DMS53 (cell line): ENCODE measurements at regions not wholly inside any gene's neighbourhood (a gene's known extent, or its start where the extent isn't known, plus 50 kb on each side); places are given as distances from the start of the nearest gene placed in this dataset.
A peak's percentile ranks its signal among the peaks of the same experiment; 100 is the strongest.
"Not testable (repeated sequence)": the region's sequence is repeated elsewhere in the genome, so short reads cannot be mapped to it uniquely, and the experiment has no call there.

Experiments
- DNase-seq: peaks from one replicate; lab custom pipeline; 2025; lab: John Stamatoyannopoulos, UW

DNA sequence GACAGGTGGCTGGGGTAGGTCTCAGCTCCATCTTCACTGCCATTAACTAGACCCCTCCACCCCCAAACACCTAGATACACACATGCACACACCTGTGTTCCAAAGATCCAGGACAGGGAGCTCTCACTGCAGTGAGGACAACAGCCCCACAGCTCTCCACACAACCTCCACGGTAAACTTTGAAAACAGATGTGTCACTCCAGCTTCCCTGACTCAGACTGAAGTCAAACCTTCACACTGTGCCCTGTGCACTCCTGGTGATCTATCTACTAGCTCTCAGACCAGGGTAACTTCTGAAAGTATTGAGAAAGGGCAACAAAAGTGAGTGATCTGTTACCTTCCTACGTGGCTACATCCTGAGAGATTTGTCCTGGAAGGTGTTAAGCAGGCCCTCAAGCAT is 519.8 kb downstream of the XPNPEP1 start:
- no peak for DNase-seq

DNA sequence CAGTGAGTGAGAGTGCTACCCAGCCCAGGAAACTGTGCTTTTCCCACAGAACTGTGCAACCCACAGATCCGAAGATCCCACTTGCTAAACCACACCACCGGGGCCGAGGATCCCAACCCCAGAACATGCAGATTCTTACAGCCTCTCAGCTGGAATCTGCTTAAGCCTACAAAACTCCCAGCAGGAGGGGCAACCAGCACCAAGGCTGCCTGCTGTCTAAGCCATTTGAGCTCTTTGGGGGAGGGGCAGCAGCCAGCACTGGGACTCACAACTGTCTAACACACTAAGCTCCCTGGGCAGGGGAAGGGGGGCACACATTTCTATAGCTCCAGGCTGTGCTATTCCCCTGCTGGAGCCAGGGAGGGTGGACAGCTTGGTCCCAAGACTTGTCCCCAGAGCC is 529.9 kb downstream of the XPNPEP1 start:
- no peak for DNase-seq

DNA sequence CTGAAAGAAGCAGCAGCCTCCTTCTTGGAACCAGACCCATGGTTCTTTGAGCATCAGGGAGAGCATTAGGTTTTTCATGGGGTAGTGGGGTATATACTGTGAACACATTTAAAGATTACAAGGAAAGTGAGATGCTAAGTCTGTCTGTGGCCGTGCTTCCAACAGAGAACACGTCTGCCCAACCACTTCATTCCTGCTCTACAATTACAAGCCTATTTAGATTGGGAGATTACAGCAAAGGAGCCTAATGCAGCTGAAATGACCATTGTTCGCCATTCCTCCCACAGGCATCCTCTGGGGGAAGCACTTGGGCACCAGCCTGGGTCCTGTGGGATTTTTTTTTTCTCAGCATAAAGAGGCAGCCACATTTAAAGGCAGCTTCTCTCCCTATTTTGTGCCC is 536.4 kb downstream of the XPNPEP1 start:
- no peak for DNase-seq

DNA sequence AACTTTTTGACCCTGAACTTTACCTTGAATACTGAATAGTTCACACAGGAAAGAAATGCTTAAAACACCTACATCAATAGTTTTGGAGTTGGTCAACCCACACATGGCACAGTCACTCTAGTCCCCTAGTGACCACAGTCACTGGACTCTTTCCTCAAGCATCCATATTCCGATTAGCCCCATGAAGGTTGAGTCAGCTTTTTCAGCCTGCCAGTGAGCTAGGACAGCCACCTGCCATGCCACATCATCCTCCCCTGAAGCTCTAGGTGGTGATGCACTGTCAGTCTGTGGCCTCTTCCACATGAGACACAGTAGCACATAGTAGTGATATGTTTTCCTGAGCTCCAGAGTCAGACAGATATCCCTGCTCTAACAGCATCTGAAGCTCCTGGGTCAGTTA is 537.2 kb downstream of the XPNPEP1 start:
- no peak for DNase-seq

DNA sequence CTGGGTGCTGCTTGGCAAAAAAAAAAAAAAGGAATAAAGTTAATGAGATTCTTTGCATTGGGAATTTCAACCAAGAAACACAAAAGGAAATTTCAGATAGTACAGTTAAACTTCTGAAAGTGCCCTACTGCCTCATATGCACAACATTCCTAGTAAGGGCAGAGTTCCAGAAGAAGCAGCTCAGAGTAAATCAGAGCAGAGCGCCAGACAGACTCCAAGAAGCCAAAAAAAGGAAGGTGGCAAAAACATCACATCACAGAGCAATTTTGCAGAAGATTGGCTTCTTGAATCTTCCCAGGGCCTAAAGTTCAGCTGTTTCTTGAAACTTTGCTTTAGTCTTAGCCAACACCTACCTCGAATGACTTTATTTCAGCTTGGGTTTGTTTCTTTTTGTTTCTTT is 544.1 kb downstream of the XPNPEP1 start:
- DNase-seq, result no peak

DNA sequence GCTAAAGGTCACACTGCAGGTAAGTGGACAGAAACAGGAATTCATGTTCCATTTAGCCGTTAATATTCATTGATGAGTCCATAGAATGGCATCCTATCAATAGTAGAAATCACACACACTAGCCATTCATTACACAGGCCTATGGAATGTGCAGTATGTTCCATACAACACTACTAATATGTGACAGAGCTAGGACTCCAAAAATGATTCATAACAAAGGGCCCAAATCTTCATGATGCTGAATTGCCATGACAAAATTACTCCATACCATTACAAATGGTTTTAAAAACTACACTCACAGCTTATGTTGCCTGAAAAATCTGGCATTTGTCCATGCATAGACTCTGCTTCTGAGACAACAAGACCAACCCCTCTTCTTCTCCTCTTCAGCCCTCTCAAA is 549.1 kb downstream of the XPNPEP1 start:
- DNase-seq, result no peak

DNA sequence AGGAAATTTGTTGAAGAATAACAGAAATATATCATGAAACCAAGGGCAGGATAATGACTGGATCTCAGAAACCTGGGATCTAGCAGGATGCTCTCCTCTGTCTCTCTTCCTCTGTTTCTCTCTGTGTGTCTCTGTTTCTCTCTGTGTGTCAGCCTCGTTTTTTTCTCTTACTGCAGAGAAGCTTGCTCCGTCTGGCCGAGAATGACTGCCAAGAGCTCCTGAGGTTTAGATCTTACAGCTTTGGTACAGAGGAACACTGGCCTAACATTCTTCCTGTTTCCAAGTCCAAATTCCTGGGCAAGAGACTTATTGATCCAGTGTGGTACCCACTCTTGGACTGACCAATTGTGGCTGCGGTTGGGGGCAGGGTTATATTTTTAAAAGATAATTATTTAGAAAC is 564.0 kb downstream of the XPNPEP1 start:
- no peak for DNase-seq

DNA sequence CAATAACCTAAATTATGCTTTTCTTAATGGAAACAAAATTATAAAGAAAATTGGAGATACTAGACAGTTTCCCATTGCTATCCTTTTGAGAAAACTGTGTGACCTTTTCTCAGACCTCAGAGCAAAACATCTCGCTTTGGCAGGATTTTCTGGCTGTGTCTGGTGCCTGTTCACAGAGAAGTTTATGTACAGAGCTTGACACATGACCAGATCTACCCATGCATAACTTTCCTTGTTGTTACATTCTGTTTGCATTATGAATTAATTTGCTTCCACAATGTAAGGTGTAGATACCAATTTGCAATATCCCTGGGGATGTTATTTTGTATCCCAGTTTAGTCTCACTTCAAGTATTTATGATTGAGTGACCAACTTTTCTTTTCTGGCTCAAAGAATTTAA is 565.0 kb downstream of the XPNPEP1 start:
- DNase-seq, result peak; percentile 35

DNA sequence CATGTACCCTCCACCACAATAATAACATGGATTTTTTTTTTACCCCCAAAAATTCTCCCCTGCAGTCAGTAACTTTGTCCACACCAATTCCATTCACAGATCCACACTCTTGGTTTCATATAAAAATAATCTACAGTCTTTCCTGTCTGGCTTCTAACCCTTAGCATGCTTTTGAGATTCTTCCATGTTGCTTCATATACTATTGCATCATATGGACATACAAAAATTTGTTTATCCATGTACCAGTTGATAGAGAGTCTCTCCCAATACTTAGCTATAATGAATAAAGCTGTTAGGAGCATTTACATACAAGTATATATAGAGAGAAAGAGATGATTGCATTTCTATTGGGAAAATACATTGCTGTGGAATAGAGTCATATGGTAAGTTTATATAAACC is 575.0 kb downstream of the XPNPEP1 start:
- no peak for DNase-seq

DNA sequence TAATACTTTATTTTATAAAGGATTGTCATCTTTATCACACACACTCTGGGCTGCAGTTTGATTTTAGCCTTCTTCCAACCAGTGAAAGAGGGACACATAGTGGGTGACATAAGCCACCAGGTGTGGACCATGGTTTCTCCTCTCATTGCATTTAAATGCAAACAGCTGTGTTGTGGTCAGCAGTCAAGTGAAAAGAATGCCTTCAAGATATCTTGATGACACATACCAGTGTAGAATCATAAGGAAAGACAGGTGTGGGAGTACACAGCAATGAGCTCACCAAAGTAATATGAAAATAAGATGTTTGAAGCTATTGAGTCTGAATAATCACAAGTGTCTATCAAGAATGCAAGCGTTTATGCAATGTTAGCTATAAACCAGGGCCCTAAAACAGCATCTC is 580.0 kb downstream of the XPNPEP1 start:
- no peak for DNase-seq

DNA sequence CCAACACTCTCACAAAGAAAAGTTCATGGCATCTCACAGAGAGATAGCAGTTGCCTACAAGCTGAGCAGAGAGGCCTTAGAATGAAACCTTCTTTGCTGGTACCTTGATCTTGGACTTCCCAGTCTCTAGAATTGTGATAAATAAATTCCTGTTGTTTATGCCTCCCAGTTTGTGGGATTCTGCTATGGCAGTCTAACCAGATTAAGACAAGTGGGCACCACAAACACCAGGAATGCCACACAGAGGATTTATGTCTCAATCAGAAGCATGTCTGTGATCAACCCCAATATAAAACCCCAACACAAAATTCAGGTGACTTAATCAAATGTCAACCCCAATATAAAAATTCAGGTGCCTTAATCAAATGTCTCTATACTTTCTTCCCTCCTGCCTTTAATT is 581.3 kb downstream of the XPNPEP1 start:
- DNase-seq, result no peak

DNA sequence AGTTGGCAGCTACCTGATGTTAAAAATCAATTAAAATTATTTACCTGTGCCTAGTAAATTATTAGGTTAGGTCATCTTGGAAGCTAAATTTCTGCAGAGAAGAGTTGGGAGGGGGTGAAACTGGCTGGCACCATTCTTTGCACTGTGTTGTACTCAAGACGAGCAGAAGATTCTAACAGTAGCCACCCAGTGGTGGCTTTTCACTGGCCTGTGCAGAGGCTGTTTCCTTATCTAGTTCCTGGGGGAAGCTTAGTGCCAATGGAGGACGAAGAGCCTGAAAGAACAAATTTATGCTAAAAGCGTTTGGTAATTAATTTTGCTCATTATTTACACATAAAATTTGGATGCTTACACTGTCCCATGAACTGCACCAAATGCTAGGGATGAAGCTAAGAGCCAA is 595.3 kb downstream of the XPNPEP1 start:
- DNase-seq, result no peak

DNA sequence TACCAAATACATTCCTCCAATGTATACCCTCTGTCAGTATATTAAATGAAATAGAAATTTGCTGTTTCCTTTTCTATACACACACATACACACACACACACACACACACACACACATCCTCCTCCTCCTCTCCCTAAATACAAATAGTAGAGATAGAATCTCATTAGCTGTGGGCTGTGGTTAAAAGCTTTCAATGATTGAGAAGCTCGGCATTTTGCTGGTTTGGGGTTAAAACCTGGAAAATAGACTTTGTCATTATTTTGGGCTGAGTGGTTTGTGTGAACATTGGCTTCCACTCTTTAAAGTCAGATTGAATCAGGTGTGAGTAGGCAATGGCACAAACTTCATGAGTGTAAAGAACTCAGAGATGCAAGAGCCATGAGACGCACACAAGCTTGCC is 596.0 kb downstream of the XPNPEP1 start:
- DNase-seq, result no peak

DNA sequence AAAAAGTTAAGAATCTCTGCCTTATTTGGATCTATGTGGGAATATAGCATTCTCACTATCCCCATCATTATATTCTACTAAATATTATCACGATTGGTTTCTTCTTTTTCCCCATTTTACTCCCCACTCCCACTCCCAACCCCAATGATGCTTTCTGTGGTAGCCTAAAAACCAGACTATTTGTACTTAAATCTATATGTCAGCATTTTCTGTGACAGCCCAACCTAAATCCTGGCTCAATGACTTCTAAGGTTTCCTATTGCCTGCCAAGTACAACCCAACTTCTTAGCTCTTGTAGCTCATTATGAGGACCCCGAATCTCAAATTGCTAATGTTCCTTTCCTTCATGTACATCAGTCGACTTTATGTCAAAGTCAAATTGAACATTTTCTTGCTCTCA is 598.6 kb downstream of the XPNPEP1 start:
- DNase-seq, result no peak

DNA sequence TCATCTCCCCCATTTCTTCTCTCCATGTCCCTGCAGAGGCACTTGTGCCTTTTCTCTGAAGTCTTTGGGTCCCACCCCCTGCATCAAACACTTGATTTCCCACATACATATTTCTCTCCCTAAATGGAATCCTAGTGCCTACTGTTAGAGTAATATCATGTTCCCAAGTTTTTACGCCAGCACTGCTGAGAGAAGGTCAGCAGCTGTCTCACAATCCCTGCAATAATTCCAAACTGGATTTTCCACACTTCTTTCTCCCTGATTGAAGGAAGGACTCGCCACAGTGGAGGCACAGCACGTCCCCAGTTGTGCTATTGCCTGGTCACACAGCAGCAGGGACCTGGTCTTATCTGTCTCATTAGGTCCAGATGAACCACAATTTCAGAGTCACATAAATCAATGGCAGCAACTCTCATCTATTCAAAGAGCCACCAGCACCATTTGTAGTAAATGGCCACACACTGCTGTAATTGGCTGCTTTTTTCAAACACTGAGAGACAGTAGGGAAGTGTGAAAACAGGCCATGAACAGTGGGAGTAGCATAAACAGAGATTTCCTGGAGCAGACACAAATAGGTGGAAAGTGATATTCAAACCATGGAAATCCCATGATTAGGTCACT is 605.5 kb downstream of the XPNPEP1 start:
- no peak for DNase-seq

DNA sequence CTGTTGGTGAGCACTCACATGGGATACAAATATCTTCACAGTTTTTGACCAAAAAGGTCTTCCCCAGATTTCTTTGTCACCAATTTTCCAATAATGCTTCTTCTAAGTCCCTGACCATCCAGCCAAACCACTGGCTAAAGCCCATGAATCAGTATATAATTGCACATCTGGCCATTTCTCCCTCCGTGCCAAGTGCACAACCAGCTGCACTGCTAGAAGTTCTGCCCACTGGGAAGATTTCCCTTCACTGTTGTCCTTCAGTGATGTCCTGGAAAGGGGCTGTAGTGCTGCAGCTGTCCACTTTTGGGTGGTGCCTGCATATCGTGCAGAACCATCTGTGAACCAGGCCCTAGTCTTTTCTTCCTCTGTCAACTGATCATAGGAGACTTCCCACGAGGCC is 609.3 kb downstream of the XPNPEP1 start:
- DNase-seq, result not testable (repeated sequence)

DNA sequence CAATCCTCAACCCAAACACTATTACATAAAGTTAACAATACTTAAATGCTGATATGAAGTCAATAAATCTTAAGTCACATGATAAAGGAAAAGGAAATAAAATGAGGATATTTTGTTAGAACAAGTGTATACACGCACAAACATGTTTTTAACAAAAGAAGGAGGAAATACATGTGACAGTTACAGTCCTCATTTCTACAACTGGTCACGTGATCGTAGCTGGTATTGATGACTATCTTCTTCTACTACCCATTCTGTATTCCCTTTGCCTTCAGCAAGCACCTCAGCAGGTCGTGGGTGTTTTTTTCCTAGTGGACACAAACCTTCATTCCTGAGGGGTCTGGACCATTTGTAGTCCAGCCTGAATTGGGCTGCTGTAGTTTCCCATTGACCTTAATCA is 610.8 kb downstream of the XPNPEP1 start:
- not testable (repeated sequence) for DNase-seq

DNA sequence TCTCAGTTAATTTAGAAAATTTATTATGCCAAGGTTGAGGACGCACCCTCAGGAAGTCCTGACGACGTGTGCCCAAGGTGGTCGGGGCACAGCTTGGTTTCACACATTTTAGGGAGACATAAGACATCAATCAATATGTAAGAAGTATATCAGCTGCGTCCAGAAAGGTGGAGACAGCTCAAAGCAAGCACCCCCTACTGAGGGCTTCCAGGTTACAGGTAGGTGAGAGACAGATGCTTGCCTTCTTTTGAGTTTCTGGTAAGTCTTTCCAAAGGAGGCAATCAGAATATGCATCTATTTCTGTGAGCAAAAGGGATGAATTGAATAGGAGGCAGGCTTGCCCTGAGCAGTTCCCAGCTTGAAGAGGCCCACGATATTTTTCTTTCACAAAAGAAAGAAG is 614.3 kb downstream of the XPNPEP1 start:
- DNase-seq, result no peak

DNA sequence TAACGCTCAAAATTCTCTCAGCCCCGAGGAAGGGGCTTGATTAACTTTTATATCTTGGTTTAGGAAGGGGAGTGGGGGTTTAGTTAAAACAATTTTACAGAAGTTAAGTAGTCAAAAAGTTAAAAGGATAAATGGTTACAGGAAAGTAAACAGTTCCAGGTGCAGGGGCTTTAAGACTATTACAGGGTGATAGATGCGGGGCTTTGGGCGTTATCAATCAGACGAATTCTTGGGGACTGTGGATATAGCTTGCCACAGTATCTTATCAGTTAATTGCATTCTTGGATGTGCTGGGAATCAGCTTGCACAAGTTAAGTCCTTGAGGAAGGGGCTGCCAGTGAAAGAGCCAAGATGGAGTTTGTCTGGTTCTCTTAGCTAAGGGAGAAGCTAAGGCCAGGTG is 616.2 kb downstream of the XPNPEP1 start:
- DNase-seq, result not testable (repeated sequence)

DNA sequence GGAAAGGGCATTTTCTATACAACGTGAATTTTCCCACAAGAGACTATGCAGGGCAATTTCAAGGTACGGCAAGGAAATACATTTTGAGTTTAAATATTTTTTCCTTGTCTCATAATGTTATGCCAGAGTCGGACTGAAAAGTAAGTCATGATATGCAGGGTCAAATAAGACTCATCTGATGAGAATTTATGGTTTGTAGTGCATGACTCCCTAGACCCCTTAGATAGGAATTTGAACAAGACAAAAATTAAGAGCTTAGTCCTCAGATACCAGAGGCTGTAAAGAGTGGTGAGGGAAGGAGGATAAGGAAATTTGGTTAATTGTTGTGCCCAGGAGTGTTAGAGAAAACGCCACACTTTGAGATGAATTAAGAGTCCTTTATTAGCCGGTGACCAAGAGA is 616.6 kb downstream of the XPNPEP1 start:
- no peak for DNase-seq

DNA sequence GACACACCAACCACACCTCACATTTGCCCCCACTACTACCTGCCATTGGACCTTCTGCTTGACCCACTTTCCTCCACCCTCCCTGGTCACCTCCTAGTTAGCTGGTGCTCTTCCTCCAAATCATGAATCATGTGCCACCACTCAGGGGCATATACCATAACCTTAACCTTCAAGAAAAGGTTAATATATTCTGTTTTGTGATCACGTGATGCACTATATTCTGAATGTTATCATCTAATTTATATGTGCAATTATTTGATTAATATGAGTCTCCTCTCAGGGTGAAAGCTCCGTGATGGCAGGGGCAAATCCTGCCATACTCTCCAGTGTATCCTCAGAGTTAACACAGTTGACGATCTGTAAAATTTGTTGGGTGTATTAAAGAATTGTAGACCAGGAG is 635.5 kb downstream of the XPNPEP1 start:
- DNase-seq, result no peak

DNA sequence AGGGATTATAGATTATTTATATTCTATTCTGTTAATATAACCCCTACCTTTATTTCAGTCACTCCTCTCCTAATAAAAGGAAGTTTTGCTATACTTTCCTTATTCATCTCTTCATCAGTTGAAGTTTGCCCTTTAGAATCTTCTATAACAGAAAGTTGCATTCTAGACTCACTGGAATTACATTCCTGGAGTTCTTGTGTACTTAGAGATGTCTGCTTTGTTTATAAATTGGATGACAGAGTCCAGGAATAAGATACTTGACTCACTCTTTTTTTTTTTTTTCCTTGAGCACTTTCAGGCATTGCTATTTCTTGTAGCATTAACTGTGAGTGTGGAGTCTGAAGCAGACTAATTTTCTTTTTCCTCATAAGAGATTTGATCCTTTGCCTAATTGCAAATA is 640.8 kb downstream of the XPNPEP1 start:
- DNase-seq, result no peak

DNA sequence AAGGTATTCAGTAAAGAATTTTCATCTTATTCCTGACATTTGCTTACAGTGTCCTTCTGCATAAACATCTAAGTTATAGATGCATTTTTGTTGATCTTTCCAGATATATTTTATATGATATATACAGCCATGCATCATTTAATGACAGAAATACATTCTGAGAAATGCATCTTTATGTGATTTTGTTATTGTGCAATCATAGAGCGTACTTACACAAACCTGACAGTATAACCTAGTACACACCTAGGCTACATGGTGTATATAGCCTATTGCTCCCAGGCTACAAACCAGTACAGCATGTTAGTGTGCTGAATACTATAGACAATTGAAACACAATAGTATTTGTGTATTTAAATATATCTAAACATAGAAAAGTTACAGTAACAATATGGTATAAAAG is 642.0 kb downstream of the XPNPEP1 start:
- DNase-seq, result no peak

DNA sequence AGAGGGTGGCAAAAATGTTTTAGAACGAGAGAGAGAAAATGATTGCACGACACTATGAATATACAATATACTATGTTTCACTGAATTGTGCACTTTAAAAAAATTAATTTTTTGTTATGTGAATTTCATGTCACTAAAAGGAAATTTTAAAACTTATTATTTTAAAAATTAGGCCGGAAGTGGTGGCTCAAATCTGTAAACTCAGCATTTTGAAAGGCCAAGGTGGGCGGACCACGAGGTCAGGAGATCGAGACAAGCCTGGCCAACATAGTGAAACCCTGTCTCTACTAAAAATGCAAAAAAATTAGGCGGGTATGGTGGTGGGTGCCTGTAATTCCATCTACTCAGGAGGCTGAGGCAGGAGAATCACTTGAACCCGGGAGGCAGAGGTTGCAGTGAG is 642.5 kb downstream of the XPNPEP1 start:
- DNase-seq, result no peak

DNA sequence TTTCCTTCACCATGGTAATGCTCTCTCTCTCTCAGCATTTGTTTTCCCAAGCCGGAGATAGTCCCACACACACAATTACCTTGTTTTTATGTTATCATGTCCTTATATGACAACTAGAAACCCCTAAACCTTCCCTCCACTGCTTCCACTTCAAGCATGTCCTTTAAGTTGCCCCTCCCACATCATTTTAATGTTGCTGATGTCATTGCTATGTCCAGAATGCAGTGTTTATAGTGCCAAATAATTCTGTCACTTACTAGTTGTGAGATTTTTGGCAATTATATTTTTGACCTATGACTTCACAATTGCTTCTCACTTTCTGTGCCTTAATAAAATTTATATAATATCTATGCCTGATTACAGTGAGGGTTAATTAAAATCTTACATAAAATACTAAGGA is 645.9 kb downstream of the XPNPEP1 start:
- no peak for DNase-seq
